ENCODE measurements at regions not wholly inside any gene's neighbourhood (a gene's known extent, or its start where the extent isn't known, plus 50 kb on each side); places are given as distances from the start of the nearest gene placed in this dataset.

- no peak for DNase-seq (ENCODE audit: low read depth, low spot score)
Measured at GRCh38 chr2:8413589-8414135, 268.2 kb upstream of the ID2 start.

- no peak for DNase-seq (ENCODE audit: low read depth, low spot score)
Measured at GRCh38 chr2:8414946-8415879, 266.6 kb upstream of the ID2 start.

- DNase-seq (ENCODE audit: low read depth, low spot score) = no peak
Measured at GRCh38 chr2:8416001-8416571, 265.8 kb upstream of the ID2 start.

GRCh38 chr2:8416849-8417832 is 264.7 kb upstream of the ID2 start:
- no peak for DNase-seq (ENCODE audit: low read depth, low spot score)

GRCh38 chr2:8418721-8419120 is 263.1 kb upstream of the ID2 start:
- DNase-seq (ENCODE audit: low read depth, low spot score) = no peak

- DNase-seq (ENCODE audit: low read depth, low spot score) = no peak
Measured at GRCh38 chr2:8421658-8422449, 260.0 kb upstream of the ID2 start.

GRCh38 chr2:8422450-8422800 is 259.4 kb upstream of the ID2 start:
- no peak for DNase-seq (ENCODE audit: low read depth, low spot score)

- DNase-seq (ENCODE audit: low read depth, low spot score) = no peak
Measured at GRCh38 chr2:8424997-8425900, 256.6 kb upstream of the ID2 start.

GRCh38 chr2:8426550-8426949 is 255.3 kb upstream of the ID2 start:
- no peak for DNase-seq (ENCODE audit: low read depth, low spot score)

GRCh38 chr2:8427211-8427610 is 254.6 kb upstream of the ID2 start:
- no peak for DNase-seq (ENCODE audit: low read depth, low spot score)

- DNase-seq (ENCODE audit: low read depth, low spot score) = no peak
Measured at GRCh38 chr2:8430628-8431027, 251.2 kb upstream of the ID2 start.

GRCh38 chr2:8431446-8432125 is 250.3 kb upstream of the ID2 start:
- DNase-seq (ENCODE audit: low read depth, low spot score) = no peak

- no peak for DNase-seq (ENCODE audit: low read depth, low spot score)
Measured at GRCh38 chr2:8432706-8433336, 249.0 kb upstream of the ID2 start.

GRCh38 chr2:8433390-8433789 is 248.5 kb upstream of the ID2 start:
- DNase-seq (ENCODE audit: low read depth, low spot score) = no peak

- DNase-seq (ENCODE audit: low read depth, low spot score) = no peak
Measured at GRCh38 chr2:8435608-8436007, 246.2 kb upstream of the ID2 start.

- no peak for DNase-seq (ENCODE audit: low read depth, low spot score)
Measured at GRCh38 chr2:8436585-8436984, 245.3 kb upstream of the ID2 start.

GRCh38 chr2:8437228-8437948 is 244.5 kb upstream of the ID2 start:
- DNase-seq (ENCODE audit: low read depth, low spot score) = no peak

- no peak for DNase-seq (ENCODE audit: low read depth, low spot score)
Measured at GRCh38 chr2:8437949-8438400, 243.9 kb upstream of the ID2 start.

Measured in iPS DF 19.7 (cell line).